ENCODE measurements at regions not wholly inside any gene's neighbourhood (a gene's known extent, or its start where the extent isn't known, plus 50 kb on each side); places are given as distances from the start of the nearest gene placed in this dataset.

DNA sequence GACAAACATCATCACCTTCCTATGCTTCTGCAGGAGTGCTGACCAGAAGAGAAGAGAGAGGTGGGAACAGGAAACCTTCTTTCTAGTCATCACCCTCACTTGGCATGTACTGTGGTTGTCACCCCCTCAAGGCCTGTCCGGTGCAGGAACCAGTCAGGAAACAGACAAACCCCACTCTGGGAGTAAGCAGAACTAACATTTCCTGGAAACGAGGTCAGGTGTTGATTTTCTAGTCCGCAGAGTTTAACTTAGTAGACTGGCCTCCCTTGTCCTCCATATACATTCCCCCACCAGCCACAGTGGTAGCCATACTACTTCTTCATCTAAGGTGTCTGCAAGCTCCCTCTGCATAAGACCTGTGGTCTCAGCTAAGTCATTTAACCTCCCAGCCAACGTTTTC lies 80.7 kb upstream of the NCAM1 start:
- TF ChIP-seq, protein P1, sequence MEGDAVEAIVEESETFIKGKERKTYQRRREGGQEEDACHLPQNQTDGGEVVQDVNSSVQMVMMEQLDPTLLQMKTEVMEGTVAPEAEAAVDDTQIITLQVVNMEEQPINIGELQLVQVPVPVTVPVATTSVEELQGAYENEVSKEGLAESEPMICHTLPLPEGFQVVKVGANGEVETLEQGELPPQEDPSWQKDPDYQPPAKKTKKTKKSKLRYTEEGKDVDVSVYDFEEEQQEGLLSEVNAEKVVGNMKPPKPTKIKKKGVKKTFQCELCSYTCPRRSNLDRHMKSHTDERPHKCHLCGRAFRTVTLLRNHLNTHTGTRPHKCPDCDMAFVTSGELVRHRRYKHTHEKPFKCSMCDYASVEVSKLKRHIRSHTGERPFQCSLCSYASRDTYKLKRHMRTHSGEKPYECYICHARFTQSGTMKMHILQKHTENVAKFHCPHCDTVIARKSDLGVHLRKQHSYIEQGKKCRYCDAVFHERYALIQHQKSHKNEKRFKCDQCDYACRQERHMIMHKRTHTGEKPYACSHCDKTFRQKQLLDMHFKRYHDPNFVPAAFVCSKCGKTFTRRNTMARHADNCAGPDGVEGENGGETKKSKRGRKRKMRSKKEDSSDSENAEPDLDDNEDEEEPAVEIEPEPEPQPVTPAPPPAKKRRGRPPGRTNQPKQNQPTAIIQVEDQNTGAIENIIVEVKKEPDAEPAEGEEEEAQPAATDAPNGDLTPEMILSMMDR (IDR thresholded peaks at IDR 0.05; ENCODE audit: low read depth, low read length, poor library complexity, severe bottlenecking), result no peak
- TF ChIP-seq EZH2phosphoT487 (IDR thresholded peaks at IDR 0.05; ENCODE audit: borderline replicate concordance, low read length), result no peak

Measured in DOHH2 (cell line).